ENCODE measurements at regions not wholly inside any gene's neighbourhood (a gene's known extent, or its start where the extent isn't known, plus 50 kb on each side); places are given as distances from the start of the nearest gene placed in this dataset.
A peak's percentile ranks its signal among the peaks of the same experiment; 100 is the strongest.

DNA sequence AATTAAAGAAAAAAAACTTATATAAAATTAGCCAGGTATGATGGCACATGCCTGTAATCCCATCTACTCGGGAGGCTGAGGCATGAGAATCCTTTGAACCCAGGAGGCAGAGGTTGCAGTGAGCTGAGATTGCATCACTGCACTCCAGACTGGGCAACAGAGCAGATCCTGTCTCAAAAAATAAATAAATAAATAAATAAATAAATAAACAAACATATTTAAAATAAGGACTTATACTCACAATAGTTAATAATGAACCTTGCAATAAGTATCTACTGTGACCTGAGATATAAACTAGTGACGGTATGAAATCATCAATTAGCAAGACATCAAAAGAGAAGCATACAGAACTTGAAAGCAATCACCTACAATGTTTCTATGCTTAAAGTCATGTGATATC lies 548.4 kb upstream of the JARID2 start:
- DNase-seq = no peak
- ChIA-PET POLR2A (no interaction called here), CTCF (no interaction called here)
- H3K36me3 Mint-ChIP-seq (ENCODE audit: low read depth) = peaks cover 3% of the 10 kb centered on the region
- no peak overlapping the region for H3K27ac Mint-ChIP-seq
- no peaks in the 10 kb centered on the region for H3K27me3 Mint-ChIP-seq
- no peaks in the 10 kb centered on the region for H3K4me1 Mint-ChIP-seq
- peaks cover 9% of the 10 kb centered on the region for H3K9me3 Mint-ChIP-seq
- H3K4me3 Mint-ChIP-seq = no peak overlapping the region

- ChIA-PET CTCF (no interaction called here), POLR2A (no interaction called here)
- DNase-seq = no peak
- Mint-ChIP-seq H3K4me3 (no peak overlapping the region), H3K9me3 (peaks cover 12% of the 10 kb centered on the region), H3K27me3 (no peaks in the 10 kb centered on the region), H3K27ac (no peak overlapping the region), H3K36me3 (ENCODE audit: low read depth) (peaks cover 6% of the 10 kb centered on the region), H3K4me1 (no peaks in the 10 kb centered on the region)
These were observed 545.9 kb upstream of the JARID2 start for GRCh38 chr6:14699803-14700601.

- H3K27me3 Mint-ChIP-seq = no peaks in the 10 kb centered on the region
- peaks cover 9% of the 10 kb centered on the region for H3K36me3 Mint-ChIP-seq (ENCODE audit: low read depth)
- H3K9me3 Mint-ChIP-seq = peaks cover 12% of the 10 kb centered on the region
- no peak for DNase-seq
- H3K4me3 Mint-ChIP-seq = no peak overlapping the region
- ChIA-PET POLR2A (no interaction called here), CTCF (interaction anchor here (2.0 kb wide), 1 partner anchor 9 kb away, joined by 7 read pairs; no protein-coding TSS in a partner anchor)
- no peak overlapping the region for H3K27ac Mint-ChIP-seq
- H3K4me1 Mint-ChIP-seq = peaks cover 10% of the 10 kb centered on the region
These were observed 543.9 kb upstream of the JARID2 start for GRCh38 chr6:14701946-14702345.

- CTCF ChIA-PET = no interaction called here
These were observed 543.2 kb upstream of the JARID2 start for GRCh38 chr6:14702678-14703077.

GRCh38 chr6:14703586-14703985 lies 542.3 kb upstream of the JARID2 start:
- peaks cover 12% of the 10 kb centered on the region for H3K9me3 Mint-ChIP-seq
- H3K4me1 Mint-ChIP-seq = peaks cover 15% of the 10 kb centered on the region
- H3K36me3 Mint-ChIP-seq (ENCODE audit: low read depth) = peaks cover 18% of the 10 kb centered on the region
- DNase-seq = no peak
- no peak overlapping the region for H3K27ac Mint-ChIP-seq
- ChIA-PET POLR2A (no interaction called here), CTCF (no interaction called here)
- no peak overlapping the region for H3K4me3 Mint-ChIP-seq
- H3K27me3 Mint-ChIP-seq = no peaks in the 10 kb centered on the region

More at GRCh38 chr6:14702678-14703077, 543.2 kb upstream of the JARID2 start:
- Mint-ChIP-seq H3K27ac (no peak overlapping the region), H3K9me3 (peaks cover 12% of the 10 kb centered on the region), H3K4me3 (no peak overlapping the region), H3K27me3 (no peaks in the 10 kb centered on the region), H3K4me1 (peaks cover 10% of the 10 kb centered on the region), H3K36me3 (ENCODE audit: low read depth) (peaks cover 12% of the 10 kb centered on the region)
- POLR2A ChIA-PET = no interaction called here
- DNase-seq = no peak

DNA sequence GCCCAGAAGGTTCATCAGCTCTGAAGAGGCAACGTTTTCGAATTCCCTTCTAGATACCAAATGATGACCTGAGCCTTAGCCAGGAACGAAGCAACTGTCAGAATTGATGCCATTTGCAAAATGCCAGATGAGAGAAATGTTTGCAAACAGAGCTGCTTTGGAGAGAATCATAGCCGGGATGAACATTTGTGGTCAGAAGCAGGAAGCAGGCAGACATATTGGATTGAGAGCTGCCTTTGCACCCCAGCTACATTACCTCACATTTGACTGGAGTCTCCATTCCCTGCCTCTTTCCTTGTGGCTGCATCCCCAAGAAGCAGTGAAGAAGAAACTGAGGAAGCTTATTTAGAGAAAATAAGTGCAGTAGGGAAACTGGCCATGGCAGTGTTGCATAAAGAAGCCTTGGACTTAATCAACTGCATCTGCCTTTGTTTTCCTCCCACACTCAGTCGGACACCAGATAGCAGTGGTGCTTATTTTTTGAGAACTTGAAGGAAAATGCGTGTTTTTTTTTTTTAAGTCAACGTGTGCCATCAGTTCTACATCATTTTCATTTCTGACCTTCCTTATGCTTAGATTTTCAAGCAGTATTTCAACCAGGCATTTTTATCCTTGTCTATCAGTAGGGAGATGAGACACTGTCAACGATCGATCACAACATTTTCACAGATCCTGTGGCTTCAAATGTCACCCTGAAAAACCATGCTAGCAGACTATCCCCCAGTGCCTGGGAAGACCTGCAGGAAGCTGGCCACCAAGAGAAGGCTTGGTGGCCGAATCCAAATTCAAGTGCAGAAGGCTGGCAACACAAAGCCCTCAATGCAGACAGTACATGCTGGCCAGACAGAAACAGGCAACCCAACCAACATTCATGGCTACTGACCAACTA lies 541.2 kb upstream of the JARID2 start:
- Mint-ChIP-seq H3K27ac (no peak overlapping the region), H3K4me1 (peaks cover 15% of the 10 kb centered on the region), H3K4me3 (no peak overlapping the region)

GRCh38 chr6:14705841-14706377 lies 540.0 kb upstream of the JARID2 start:
- POLR2A ChIA-PET = interaction anchor here (1.2 kb wide), 1 partner anchor 11 kb away, joined by 4 read pairs; no protein-coding TSS in a partner anchor
- CTCF ChIA-PET = no interaction called here
- Mint-ChIP-seq H3K27ac (no peak overlapping the region), H3K4me1 (peaks cover 23% of the 10 kb centered on the region), H3K36me3 (ENCODE audit: low read depth) (peaks cover 15% of the 10 kb centered on the region), H3K4me3 (no peak overlapping the region), H3K9me3 (peaks cover 3% of the 10 kb centered on the region), H3K27me3 (no peaks in the 10 kb centered on the region)
- no peak for DNase-seq

More for the DNA sequence above, 541.2 kb upstream of the JARID2 start:
- CTCF ChIA-PET = no interaction called here
- no peak for DNase-seq
- H3K36me3 Mint-ChIP-seq (ENCODE audit: low read depth) = peaks cover 18% of the 10 kb centered on the region
- peaks cover 12% of the 10 kb centered on the region for H3K9me3 Mint-ChIP-seq
- H3K27me3 Mint-ChIP-seq = no peaks in the 10 kb centered on the region
- POLR2A ChIA-PET = no interaction called here

DNA sequence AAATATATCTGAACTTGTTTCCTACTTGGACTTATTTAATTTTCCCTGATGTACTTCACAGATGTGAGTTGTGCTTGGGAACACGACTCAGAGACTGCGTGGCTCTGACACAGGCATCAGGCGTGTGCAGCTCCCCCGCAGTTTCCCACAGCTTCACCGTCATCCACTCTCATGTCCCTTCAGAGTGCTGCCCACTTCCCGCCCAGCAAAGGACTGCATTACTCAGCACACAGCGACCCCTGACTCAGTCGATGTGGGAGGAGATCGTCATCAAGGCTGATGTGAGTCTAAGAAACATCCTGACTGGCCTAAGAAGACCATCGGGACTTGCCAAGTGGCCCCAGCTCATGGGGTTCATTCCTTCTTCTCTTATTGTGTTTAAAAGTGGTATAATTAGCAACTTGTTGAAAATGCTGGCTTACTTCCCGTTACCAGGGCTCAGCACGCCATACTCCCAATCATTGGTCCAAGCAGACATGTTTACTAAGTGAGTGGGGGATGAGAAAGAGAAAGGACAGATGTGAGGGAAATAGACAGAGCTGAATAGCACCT lies 539.4 kb upstream of the JARID2 start:
- no peaks in the 10 kb centered on the region for H3K27me3 Mint-ChIP-seq
- ChIA-PET CTCF (interaction anchor here (1.0 to 1.2 kb wide), 2 partner anchors 252 to 542 kb away, joined by 3 read pairs; no protein-coding TSS in a partner anchor), POLR2A (interaction anchor here (1.2 kb wide), 1 partner anchor 11 kb away, joined by 4 read pairs; no protein-coding TSS in a partner anchor)
- no peak overlapping the region for H3K4me3 Mint-ChIP-seq
- H3K4me1 Mint-ChIP-seq = peaks cover 28% of the 10 kb centered on the region
- H3K9me3 Mint-ChIP-seq = peaks cover 3% of the 10 kb centered on the region
- peak overlapping the region; percentile 8 for H3K27ac Mint-ChIP-seq
- DNase-seq = peak; percentile 52
- H3K36me3 Mint-ChIP-seq (ENCODE audit: low read depth) = peaks cover 15% of the 10 kb centered on the region

DNA sequence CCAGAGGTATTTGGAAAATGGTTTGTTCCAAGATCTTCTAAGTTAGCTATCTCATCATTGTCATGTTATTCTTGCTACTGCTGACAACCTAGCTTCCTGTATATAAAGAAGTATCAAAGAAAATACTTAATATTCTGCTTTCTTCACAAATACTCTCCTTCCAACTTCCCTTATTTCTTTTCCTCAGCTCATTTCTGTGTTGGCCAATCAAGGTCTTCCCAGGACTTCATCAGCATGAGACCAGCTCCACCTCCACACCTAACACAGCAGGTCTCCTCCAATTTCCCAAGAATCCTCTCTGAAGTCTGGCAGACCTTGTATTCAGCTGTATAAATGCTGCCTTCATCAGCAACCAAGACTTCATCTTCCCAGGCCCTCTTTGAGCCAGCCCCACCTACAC lies 538.6 kb upstream of the JARID2 start:
- Mint-ChIP-seq H3K4me3 (no peak overlapping the region), H3K27ac (no peak overlapping the region), H3K4me1 (peaks cover 31% of the 10 kb centered on the region), H3K9me3 (peaks cover 3% of the 10 kb centered on the region), H3K36me3 (ENCODE audit: low read depth) (peaks cover 15% of the 10 kb centered on the region), H3K27me3 (no peaks in the 10 kb centered on the region)
- no peak for DNase-seq
- ChIA-PET POLR2A (interaction anchor here (0.6 to 1.2 kb wide), 3 partner anchors 10 to 262 kb away, joined by 3 to 4 read pairs (median 3); no protein-coding TSS in a partner anchor), CTCF (interaction anchor here (1.0 to 1.2 kb wide), 2 partner anchors 253 to 542 kb away, joined by 3 read pairs; no protein-coding TSS in a partner anchor)

- H3K27ac Mint-ChIP-seq = no peak overlapping the region
- peaks cover 33% of the 10 kb centered on the region for H3K4me1 Mint-ChIP-seq
- peaks cover 3% of the 10 kb centered on the region for H3K9me3 Mint-ChIP-seq
- POLR2A ChIA-PET = no interaction called here
- CTCF ChIA-PET = no interaction called here
- DNase-seq = no peak
- H3K4me3 Mint-ChIP-seq = no peak overlapping the region
- H3K27me3 Mint-ChIP-seq = no peaks in the 10 kb centered on the region
- H3K36me3 Mint-ChIP-seq (ENCODE audit: low read depth) = peaks cover 15% of the 10 kb centered on the region
These were observed 537.9 kb upstream of the JARID2 start for GRCh38 chr6:14707971-14708465.

DNA sequence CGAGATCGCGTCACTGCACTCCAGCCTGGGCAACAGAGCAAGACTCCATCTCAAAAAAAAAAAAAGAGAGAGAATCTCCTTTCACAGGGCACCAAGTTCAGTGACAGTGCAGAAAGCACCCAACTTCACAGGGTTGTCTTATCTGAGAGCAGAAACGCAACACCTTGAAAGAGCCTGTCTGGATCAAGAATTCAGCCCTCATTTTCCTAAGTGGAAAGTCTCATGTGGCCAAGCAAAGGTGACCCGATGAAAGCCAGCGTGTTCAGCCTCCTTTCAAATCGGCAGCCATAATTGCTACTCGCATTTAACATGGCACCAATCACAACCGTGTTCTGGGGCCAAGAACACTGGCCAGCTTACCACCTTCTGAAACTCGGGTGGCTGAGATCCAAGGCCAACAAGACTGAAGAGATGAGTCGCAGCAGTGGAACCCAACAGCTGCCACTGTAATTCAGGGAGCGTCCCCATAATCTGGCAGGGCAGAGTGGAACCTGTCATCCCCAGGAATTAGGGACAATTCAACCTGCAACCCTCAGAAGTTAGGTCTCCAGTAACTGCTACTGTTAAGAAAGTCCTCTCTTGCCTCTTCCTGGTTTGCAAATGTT lies 536.7 kb upstream of the JARID2 start:
- Mint-ChIP-seq H3K36me3 (ENCODE audit: low read depth) (peaks cover 12% of the 10 kb centered on the region), H3K9me3 (no peaks in the 10 kb centered on the region), H3K4me3 (no peak overlapping the region), H3K27me3 (no peaks in the 10 kb centered on the region), H3K27ac (no peak overlapping the region), H3K4me1 (peaks cover 36% of the 10 kb centered on the region)
- ChIA-PET CTCF (interaction anchor here (0.7 to 3.0 kb wide), 2 partner anchors 195 to 499 kb away, joined by 3 to 22 read pairs; no protein-coding TSS in a partner anchor), POLR2A (no interaction called here)
- DNase-seq = no peak

DNA sequence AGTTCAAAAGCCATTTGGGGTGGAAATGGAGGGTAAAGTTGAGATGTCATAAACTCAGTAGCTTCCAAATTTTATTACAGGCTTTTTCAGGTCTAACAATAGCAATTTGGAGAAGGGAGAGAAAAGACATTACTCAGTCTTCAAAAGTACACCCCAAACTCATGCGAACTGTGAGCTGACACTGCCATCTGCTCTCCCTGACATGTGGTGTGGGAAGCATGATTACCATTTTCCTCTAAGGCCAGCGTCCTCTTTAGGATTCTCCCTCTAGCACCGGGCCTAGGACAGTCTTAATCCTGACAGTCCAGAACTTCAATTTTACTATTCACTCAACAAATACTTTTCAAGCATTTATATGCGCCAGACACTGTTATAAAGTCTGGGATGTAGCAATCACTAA lies 536.0 kb upstream of the JARID2 start:
- no peaks in the 10 kb centered on the region for H3K9me3 Mint-ChIP-seq
- no peak for DNase-seq
- H3K27me3 Mint-ChIP-seq = no peaks in the 10 kb centered on the region
- POLR2A ChIA-PET = no interaction called here
- H3K27ac Mint-ChIP-seq = no peak overlapping the region
- peaks cover 12% of the 10 kb centered on the region for H3K36me3 Mint-ChIP-seq (ENCODE audit: low read depth)
- no peak overlapping the region for H3K4me3 Mint-ChIP-seq
- peaks cover 39% of the 10 kb centered on the region for H3K4me1 Mint-ChIP-seq
- CTCF ChIA-PET = interaction anchor here (0.7 to 3.0 kb wide), 2 partner anchors 196 to 499 kb away, joined by 3 to 22 read pairs; no protein-coding TSS in a partner anchor

Data from activated CD4-positive, alpha-beta memory T cell treated with anti-CD3 and anti-CD28 coated beads, Interleukin-2, amount 10 ng/mL, durations not matched to agents 7 days and 5 days (primary cell).